GM18517 (cell line): ENCODE measurements at regions not wholly inside any gene's neighbourhood (a gene's known extent, or its start where the extent isn't known, plus 50 kb on each side); places are given as distances from the start of the nearest gene placed in this dataset.
"Not testable (repeated sequence)": the region's sequence is repeated elsewhere in the genome, so short reads cannot be mapped to it uniquely, and the experiment has no call there.

Experiments used
- ATAC-seq: cut with Tn5 transposase; IDR thresholded peaks from one replicate; pipeline ENCODE4 v1.9.1; 2021; ENCODE audit warnings: mild to moderate bottlenecking, moderate library complexity; ENCODE audit not compliant: unreplicated experiment

DNA sequence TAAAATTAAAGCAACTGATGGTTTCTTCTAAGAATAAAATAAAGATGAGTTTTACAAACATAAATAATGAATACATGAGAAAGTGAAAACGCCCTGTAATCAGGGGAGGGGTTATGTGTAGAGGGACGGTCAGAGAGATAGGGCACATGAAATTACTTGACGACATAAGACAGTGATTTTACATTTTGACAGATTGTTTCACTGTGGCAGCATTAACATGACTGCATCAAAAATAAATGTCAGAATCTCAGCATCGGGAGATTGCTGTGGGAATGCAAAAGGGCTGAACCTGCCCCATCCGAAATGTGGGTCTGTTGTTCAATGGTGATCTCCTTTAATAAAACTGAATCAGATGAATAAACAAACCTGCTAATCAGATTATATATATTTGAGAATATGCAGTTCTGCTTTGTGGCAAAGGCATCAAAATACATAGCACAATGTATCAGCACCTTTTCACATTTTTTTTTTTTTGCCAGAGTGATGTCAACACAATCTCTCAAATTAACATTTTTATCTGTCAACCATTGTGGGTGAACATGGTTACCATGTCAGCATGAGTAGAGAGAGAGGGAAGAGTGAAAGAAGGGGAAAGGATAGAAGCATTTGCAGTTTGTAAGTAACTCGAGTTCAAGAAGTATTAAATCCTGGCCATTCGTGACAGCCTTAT, 177.1 kb upstream of the MAN1A1 start:
- ATAC-seq: no peak

DNA sequence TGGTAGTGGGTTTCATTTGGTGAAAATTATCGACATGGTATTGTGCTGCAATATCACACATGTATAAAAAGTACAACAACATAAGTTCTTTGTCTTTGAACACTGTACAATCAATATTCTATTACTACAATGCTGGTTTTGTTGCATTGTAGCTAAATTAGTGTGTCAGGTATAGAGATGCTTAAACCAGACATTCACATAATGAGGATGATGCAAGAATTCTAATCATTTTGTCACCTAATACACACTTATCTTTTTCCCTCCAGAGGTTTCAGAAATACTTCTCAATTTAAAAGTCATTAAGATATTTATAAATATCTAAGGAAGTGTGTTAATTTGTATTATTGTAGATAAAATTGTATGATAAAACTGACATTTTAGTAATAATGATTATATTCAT, 174.8 kb upstream of the MAN1A1 start:
- no peak for ATAC-seq

DNA sequence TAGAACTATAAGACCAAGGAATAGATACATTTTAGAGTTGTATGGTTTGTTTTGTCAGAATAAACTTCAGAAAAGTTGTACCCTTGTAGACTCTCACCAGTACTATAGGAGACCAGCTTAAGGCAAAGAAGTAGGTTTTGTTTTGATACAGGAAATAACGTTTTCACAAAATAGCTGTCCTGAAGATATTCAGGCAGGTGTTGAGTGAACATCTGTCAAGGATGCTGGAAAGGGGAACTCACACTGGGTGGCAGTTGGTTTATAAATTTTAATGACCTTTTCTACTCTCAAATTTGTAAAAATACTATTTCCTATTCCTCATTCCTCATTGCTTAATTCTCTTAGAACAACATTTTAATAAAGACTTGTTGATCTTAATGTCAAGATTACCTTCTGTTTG, 174.0 kb upstream of the MAN1A1 start:
- ATAC-seq: no peak

DNA sequence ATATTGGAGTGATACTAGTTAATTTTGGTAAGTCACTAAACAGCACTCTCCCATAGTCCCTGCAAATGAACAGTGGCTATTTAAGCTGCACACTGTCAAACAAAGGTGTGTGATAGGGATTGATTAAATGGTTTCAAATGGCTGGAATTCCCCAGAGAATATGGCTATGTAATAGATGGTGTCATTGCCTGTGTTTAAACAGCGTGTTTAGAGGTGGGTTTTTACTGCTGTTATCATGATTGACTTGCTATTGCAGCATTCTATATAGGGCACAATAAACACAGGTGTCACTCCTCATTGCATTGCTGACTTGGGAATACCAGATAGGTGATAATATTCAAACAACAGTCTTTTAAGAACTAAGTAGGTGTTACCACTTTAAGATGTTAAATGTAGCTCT, 171.7 kb upstream of the MAN1A1 start:
- no peak for ATAC-seq

DNA sequence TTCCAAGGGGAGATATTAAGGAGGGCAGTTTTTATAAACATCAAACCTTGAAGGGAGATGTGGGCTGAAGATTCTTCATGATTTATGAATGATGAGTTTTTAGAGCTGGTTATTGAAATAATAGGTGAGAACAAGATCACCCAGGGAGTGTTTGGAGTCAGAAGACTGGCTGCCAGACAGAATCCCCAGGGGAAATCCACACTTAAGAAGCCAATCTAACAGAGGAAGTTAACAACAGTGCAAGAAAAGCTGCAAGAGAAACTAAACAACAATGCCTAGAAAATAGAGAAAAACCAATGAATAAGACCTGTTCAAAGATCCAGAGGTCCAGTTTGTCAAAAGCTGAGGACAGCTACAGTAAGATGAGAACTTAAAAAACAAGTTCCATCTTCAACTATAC, 167.9 kb upstream of the MAN1A1 start:
- no peak for ATAC-seq

DNA sequence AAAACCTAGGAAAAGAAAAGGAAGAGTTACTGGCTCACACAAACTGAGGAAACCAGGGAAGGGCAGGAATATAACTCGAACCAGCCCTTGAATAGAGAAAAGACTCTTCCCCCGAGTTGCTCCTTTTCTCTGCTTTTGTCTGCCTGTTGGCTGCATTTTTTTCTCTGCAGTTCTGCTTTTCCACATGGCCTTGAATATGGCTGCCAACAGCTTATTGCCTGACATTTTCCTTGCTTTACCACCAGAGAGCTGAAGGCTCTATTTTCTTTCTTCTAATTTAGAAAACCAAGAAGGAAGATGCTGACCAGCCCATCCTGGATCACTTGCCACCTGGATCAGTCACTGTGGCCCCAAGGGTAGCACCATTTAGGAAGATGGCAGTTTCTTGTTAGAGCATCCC, 164.8 kb upstream of the MAN1A1 start:
- no peak for ATAC-seq

DNA sequence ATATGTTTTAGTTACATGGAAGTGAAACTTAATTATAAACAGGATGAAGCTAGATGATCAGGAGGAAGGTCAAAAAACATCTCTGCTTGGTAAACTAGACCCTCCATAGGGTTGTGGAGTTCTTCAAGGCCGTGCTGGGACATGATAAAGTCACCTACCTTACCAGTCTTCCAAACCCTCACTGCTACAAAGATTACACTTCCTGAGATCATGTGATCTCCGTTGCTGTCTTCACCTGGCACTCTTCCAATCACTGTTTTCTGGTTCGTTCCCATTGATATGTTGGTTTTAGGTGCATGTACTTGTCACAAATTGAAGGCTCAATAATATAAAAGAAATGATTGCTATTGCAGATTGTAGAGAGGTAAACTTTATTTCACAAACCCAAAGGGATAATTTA, 161.5 kb upstream of the MAN1A1 start:
- ATAC-seq: no peak

DNA sequence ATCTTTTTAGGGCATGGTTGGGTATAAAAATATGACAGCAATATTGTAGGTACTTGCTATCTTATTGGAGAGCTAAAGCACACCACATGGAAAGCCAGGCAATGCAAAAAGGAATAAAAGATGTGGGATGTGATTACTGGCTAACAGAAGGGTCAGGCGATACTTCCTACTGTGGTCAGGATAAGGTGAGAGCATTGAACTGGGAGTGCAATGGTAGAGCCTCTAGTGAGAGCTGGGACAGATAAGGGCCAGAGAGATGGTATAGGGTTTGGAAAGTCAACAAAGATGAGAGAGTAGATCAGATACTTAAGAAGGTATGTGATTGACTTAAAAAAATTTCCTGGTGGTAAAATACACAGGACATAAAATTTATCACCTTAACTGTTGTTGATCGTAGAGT, 160.7 kb upstream of the MAN1A1 start:
- ATAC-seq: no peak

DNA sequence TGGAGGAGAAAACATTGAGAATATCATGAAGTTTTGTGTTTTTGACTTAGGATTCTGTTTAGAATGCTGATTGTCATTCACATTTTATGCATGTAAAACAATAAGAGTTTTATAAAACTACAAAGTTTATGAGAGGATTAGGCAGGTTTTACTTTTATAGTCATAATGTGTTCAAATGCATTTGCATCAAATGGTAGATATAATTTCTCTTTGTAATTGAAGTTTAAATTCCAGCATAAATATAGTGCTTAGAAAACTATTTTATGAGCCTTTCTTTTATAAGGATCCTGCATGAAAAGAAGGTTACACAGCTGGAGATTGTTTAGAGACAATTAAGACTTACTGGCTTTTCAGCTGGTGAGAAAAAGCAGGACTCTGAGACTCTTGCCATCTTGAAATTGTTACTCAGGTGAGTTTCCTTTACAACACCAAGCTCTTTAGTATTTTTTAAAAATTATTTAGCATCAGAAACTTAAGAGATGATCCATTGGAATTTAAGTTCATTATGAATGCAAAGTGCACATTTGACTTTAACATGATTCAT, 157.1 kb upstream of the MAN1A1 start:
- ATAC-seq: no peak

DNA sequence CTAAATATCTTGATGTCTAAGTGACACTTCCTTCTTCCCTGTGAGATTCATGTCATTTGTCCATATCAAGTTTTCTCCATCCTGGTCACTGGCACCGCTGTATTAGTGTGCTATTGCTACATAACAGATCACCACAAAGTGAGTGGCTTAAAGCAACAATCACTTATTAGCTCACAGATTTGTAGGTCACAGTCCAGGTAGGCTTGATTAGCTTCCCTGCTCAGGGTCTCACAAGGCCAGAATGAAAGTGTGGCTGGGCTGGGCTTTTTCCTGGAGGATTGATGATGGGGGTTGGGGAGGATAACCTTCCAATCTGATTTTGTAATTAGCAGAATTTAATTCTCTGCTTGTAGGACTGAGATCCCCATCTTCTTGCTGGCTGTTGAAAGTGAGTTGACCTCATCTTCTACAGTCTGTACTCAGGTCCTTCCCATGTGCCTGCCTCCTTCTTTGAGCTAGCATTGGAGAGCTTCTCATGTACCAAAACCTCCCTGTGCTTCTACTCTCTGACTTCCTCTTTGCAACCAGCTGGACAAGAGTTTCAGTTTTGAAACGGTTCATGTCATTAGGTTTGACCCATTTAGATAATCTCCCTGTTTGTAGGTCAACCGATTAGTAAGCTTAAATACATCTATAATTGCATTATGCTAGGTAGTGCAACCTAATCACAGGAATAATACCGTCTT, 152.4 kb upstream of the MAN1A1 start:
- ATAC-seq: peak; percentile 88

DNA sequence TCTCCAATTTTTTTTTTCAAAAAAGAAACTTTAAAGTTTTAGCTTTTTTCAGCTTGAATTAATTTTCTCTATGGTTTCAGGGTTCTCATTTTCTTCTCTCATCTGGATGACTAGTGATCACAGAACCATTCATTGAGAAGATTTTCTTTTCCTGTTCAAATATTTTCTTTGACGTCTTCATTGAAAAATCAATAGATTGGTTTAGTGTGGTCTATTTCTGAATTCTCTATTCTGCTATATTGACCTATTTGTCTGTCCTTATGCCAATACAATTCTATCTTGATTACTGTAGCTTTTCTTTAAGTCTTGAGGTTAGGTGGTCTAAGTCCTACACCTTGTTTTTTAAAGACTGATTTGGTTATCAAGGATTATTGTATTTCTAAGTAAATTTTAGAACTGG, 150.2 kb upstream of the MAN1A1 start:
- no peak for ATAC-seq

DNA sequence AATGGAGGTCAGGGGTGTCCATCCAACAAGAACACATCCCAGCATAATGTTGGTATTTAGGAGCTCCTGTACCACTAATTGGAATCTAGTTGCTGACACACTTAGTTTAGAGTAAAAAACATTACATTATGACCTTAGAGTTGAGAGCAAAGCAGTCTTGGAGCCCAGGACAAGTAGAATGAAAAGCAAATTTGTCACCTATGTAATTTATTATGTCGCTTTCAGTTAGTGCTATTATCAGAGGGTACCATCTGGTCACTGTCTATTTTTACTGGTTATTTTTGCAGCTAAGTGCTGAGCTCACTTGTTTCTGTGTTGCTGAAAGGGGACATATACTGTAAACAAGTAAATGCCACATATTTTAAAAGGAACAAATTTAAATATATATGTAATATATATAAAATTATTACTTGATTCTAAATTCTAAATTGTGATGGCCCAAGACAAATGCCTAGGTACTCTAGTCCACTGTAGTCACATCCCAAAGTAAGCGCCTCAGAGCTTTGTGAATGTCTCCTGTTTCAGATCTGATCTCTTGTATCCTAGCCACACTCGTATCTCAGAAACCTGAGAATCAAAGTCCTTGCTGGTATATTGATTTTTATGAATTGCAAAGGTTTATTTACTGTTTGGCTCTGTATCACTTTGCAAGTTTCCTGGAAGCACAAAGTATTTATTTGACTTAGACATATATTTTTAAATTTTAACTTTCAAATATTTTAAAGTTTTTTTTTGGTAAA, 148.6 kb upstream of the MAN1A1 start:
- no peak for ATAC-seq

DNA sequence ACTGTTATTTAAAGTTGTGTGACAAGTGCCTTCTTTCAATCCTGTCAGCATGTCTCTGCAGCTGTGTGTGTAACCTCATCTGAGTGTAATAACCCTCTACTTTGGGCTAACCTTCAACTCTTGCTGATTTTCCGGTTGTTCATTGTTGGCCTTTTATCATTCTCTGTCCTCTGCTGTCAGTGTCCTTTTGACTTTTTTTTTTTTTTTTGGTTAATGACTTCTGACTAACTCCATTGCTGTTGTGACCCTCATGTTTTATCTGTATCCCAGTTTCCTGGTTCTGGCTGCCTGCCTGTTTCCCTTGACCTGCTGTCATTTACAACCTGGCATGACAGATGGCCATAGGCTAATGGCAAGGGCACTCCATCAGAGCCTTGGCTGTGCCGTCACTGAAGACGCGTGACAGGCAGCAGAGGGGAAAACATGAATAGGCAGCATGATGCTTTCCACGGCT, 145.7 kb upstream of the MAN1A1 start:
- ATAC-seq: no peak

DNA sequence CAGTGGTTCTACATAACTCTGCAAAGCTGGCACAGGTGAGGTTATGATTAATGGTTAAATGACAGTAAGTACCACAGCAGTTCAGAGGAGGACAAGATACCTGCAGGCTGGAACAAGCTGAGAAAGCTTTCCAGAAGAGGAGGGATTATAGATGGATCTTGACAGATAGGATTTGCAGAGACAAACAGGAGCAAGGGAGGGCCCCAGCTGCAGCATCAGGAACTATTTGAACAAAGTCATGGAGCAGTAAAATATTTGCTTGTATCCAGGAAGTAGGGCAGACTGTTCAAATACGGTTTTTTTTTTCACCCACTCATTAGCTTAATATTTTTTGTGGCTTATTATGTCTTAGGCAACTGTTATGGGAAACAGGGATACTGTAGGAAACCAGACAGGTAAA, 144.4 kb upstream of the MAN1A1 start:
- no peak for ATAC-seq

DNA sequence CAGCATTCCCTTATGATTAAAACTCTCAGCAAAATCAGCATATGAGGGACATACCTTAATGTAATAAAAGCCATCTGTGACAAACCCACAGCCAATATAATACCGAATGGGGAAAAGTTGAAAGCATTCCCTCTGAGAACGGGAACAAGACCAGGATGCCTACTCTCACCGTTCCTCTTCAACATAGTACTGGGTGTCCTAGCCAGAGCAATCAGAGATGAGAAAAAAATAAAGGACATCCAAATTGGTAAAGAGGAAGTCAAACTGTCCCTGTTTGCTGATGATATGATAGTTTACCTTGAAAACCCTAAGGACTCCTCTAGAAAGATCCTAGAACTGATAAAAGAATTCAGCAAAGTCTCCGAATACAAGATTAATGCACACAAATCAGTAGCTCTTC, 141.6 kb upstream of the MAN1A1 start:
- ATAC-seq: not testable (repeated sequence)

DNA sequence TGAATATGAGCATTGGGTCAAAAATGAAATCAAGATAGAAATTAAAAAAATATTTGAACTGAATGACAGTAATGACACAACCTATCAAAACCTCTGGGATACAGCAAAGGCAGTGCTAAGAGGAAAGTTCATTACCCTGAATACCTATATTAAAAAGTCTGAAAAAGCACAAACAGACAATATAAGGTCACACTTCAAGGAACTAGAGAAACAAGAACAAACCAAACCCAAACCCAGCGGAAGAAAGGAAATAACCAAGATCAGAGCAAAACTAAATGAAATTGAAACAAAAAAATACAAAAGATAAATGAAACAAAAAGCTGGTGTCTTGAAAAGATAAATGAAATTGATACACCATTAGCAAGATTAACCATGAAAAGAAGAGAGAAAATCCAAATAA, 140.5 kb upstream of the MAN1A1 start:
- not testable (repeated sequence) for ATAC-seq

DNA sequence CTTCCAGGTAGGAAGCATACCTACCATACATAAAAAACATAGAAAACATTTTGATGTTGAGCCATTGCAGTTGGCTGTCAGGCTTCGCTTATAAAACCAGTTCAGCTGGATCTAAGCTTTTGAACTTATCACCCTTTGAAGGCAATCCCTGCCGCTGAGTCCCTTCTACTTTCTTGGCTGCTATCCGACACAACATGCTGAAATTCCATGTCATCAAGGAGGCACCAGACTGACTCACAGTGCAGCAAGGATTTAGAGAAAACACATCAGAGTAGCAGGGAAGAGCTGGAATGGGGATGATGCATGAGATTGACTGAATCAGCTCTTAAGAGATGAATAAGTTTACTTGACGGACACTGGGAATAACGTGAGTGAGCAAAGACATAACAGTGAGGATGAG, 135.0 kb upstream of the MAN1A1 start:
- no peak for ATAC-seq

DNA sequence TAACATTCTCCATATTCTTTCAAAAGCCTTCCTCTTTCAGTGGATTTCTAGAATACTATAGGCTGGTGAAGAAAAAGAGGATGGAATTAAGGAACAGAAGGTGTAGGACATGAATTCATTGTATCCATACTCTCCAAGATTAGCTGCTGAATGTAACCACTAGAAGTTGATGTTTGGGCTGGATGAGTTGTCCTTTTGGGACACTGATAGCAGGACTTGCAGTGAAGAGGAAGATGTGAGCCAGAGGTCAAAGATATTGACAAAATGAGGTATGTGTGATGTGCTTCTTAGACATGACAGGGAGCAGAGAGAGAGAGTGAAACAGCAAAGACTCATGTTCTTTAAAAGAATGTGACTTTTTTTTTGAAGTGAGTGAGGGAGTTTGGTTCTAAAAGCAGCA, 134.3 kb upstream of the MAN1A1 start:
- ATAC-seq: no peak

DNA sequence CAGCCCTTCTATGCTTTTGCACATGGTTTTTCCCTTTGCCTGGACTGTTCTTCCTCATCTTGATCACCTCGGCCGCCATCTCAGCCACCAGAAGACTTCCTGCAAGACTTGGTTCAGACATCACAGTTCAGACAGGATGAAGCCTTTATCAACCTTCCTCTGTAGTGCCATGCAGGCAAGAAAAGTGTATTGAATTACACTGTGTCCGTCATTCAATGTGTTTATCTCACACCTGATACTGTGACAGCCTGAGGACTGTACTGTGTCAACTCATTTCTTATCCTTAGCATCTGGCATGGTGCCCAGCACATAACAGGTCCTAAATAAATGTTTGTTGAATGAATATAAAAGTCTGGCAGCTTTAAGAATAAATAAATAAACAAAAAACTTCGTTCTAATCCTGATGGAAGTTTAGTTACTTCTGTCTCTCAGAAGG, 133.3 kb upstream of the MAN1A1 start:
- no peak for ATAC-seq

DNA sequence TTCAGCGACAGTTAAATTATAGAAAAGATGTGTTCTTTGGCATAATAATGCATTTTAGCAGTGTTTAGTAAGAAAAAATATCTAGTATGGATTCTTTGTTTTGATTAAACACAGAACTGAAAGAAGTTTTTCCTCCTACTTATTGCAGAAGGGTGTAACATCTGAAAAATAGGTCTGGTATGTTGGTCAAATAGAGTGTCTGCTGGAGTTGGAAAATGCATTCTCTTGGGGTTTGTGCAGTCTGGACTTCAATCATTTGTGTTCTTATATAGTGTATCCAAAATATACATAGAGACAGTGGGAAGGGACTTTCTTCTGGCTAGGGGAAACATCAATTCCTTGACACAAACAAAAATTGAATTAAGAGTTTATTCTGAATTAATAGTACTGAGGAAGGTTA, 132.4 kb upstream of the MAN1A1 start:
- ATAC-seq: no peak

DNA sequence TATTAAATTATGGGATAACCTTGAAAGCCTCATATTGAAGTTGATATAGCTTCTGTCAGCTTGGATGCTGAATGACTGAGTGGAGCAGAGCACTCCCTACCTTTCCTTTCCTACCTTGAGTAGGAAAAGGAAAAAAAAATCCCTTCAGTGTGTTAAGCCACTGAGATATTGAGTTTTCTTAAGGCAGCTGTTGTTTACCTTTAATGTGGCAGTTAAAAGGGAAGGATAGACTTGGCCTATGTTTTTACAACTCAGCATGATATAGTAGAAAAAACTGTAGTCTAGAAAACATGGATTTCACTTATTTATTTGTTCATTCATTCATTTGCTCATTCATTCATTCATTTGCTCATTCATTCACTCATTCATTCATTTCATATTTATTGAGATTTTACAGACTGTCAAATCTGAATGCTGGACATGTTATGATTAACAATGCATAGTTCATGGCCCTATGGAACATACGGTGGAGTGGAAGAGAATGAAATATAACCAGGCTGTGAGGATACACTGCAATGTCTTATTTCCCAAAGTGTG, 131.5 kb upstream of the MAN1A1 start:
- no peak for ATAC-seq
